ENCODE measurements at regions not wholly inside any gene's neighbourhood (a gene's known extent, or its start where the extent isn't known, plus 50 kb on each side); places are given as distances from the start of the nearest gene placed in this dataset.
"Not testable (repeated sequence)": the region's sequence is repeated elsewhere in the genome, so short reads cannot be mapped to it uniquely, and the experiment has no call there.

GRCh38 chr7:68087401-68087800, 1090.8 kb downstream of the TYW1 start:
- Histone ChIP-seq H3K9me3 (ENCODE audit: insufficient read depth, low read depth, low read length) (peaks cover 11% of the 10 kb centered on the region; the same call in 1 of the 2 replicates), H3K36me3 (ENCODE audit: insufficient read depth, low read length) (no peaks in the 10 kb centered on the region), H3K9ac (ENCODE audit: low read depth, low read length) (no peak overlapping the region), H3K27me3 (ENCODE audit: insufficient read depth, low read length) (no peaks in the 10 kb centered on the region), H3K4me3 (ENCODE audit: low read length) (no peak overlapping the region), H3K4me1 (ENCODE audit: insufficient read depth, low read length) (no peaks in the 10 kb centered on the region), H3K27ac (ENCODE audit: low read depth, low read length) (no peak overlapping the region)
- 95% methylated on average over 5 of the region's 5 CpGs for WGBS

- Histone ChIP-seq H3K4me1 (ENCODE audit: insufficient read depth, low read length) (no peaks in the 10 kb centered on the region), H3K27ac (ENCODE audit: low read depth, low read length) (no peak overlapping the region), H3K4me3 (ENCODE audit: low read length) (no peak overlapping the region), H3K9me3 (ENCODE audit: insufficient read depth, low read depth, low read length) (peaks cover 11% of the 10 kb centered on the region; the same call in 1 of the 2 replicates), H3K36me3 (ENCODE audit: insufficient read depth, low read length) (no peaks in the 10 kb centered on the region), H3K9ac (ENCODE audit: low read depth, low read length) (no peak overlapping the region), H3K27me3 (ENCODE audit: insufficient read depth, low read length) (no peaks in the 10 kb centered on the region)
- WGBS: 100% methylated on average over 1 of the region's 1 CpG
Measured at GRCh38 chr7:68088879-68089278, 1092.2 kb downstream of the TYW1 start.

GRCh38 chr7:68090256-68090655, 1093.6 kb downstream of the TYW1 start:
- not testable (repeated sequence) for H3K27ac ChIP-seq (ENCODE audit: low read depth, low read length); H3K27me3 ChIP-seq (ENCODE audit: insufficient read depth, low read length); H3K9me3 ChIP-seq (ENCODE audit: insufficient read depth, low read depth, low read length); H3K36me3 ChIP-seq (ENCODE audit: insufficient read depth, low read length); H3K4me3 ChIP-seq (ENCODE audit: low read length); H3K9ac ChIP-seq (ENCODE audit: low read depth, low read length); H3K4me1 ChIP-seq (ENCODE audit: insufficient read depth, low read length)
- 95% methylated on average over 19 of the region's 19 CpGs for WGBS

- Histone ChIP-seq H3K36me3 (ENCODE audit: insufficient read depth, low read length) (no peaks in the 10 kb centered on the region), H3K9me3 (ENCODE audit: insufficient read depth, low read depth, low read length) (no peaks in the 10 kb centered on the region), H3K4me3 (ENCODE audit: low read length) (no peak overlapping the region), H3K27ac (ENCODE audit: low read depth, low read length) (no peak overlapping the region), H3K4me1 (ENCODE audit: insufficient read depth, low read length) (no peaks in the 10 kb centered on the region), H3K27me3 (ENCODE audit: insufficient read depth, low read length) (no peaks in the 10 kb centered on the region), H3K9ac (ENCODE audit: low read depth, low read length) (no peak overlapping the region)
- 96% methylated on average over 1 of the region's 1 CpG for WGBS
Measured at GRCh38 chr7:68103319-68103718, 1106.7 kb downstream of the TYW1 start.

GRCh38 chr7:68107261-68107660, 1110.6 kb downstream of the TYW1 start:
- no peak overlapping the region for H3K9ac ChIP-seq (ENCODE audit: low read depth, low read length)
- no peaks in the 10 kb centered on the region for H3K4me1 ChIP-seq (ENCODE audit: insufficient read depth, low read length)
- no peaks in the 10 kb centered on the region for H3K9me3 ChIP-seq (ENCODE audit: insufficient read depth, low read depth, low read length)
- H3K36me3 ChIP-seq (ENCODE audit: insufficient read depth, low read length): no peaks in the 10 kb centered on the region
- H3K27ac ChIP-seq (ENCODE audit: low read depth, low read length): no peak overlapping the region
- no peaks in the 10 kb centered on the region for H3K27me3 ChIP-seq (ENCODE audit: insufficient read depth, low read length)
- whole genome bisulfite sequencing: 94% methylated on average over 11 of the region's 11 CpGs
- H3K4me3 ChIP-seq (ENCODE audit: low read length): no peak overlapping the region

GRCh38 chr7:68107968-68108367, 1111.3 kb downstream of the TYW1 start:
- H3K4me1 ChIP-seq (ENCODE audit: insufficient read depth, low read length): no peaks in the 10 kb centered on the region
- H3K9me3 ChIP-seq (ENCODE audit: insufficient read depth, low read depth, low read length): no peaks in the 10 kb centered on the region
- no peaks in the 10 kb centered on the region for H3K36me3 ChIP-seq (ENCODE audit: insufficient read depth, low read length)
- H3K9ac ChIP-seq (ENCODE audit: low read depth, low read length): no peak overlapping the region
- WGBS: 95% methylated on average over 1 of the region's 2 CpGs
- no peak overlapping the region for H3K27ac ChIP-seq (ENCODE audit: low read depth, low read length)
- no peaks in the 10 kb centered on the region for H3K27me3 ChIP-seq (ENCODE audit: insufficient read depth, low read length)
- H3K4me3 ChIP-seq (ENCODE audit: low read length): no peak overlapping the region

GRCh38 chr7:68109299-68109698, 1112.7 kb downstream of the TYW1 start:
- no peak overlapping the region for H3K4me3 ChIP-seq (ENCODE audit: low read length)
- H3K27ac ChIP-seq (ENCODE audit: low read depth, low read length): no peak overlapping the region
- no peaks in the 10 kb centered on the region for H3K9me3 ChIP-seq (ENCODE audit: insufficient read depth, low read depth, low read length)
- no peaks in the 10 kb centered on the region for H3K27me3 ChIP-seq (ENCODE audit: insufficient read depth, low read length)
- 98% methylated on average over 4 of the region's 6 CpGs for WGBS
- H3K36me3 ChIP-seq (ENCODE audit: insufficient read depth, low read length): no peaks in the 10 kb centered on the region
- H3K4me1 ChIP-seq (ENCODE audit: insufficient read depth, low read length): no peaks in the 10 kb centered on the region
- no peak overlapping the region for H3K9ac ChIP-seq (ENCODE audit: low read depth, low read length)

- Histone ChIP-seq H3K4me3 (ENCODE audit: low read length) (no peak overlapping the region), H3K4me1 (ENCODE audit: insufficient read depth, low read length) (no peaks in the 10 kb centered on the region), H3K27me3 (ENCODE audit: insufficient read depth, low read length) (no peaks in the 10 kb centered on the region), H3K9ac (ENCODE audit: low read depth, low read length) (no peak overlapping the region), H3K36me3 (ENCODE audit: insufficient read depth, low read length) (no peaks in the 10 kb centered on the region), H3K9me3 (ENCODE audit: insufficient read depth, low read depth, low read length) (peaks cover 13% of the 10 kb centered on the region), H3K27ac (ENCODE audit: low read depth, low read length) (no peak overlapping the region)
- 97% methylated on average over 5 of the region's 5 CpGs for WGBS
Measured at GRCh38 chr7:68119411-68119810, 1122.8 kb downstream of the TYW1 start.

GRCh38 chr7:68121056-68121455, 1124.4 kb downstream of the TYW1 start:
- Histone ChIP-seq H3K9me3 (ENCODE audit: insufficient read depth, low read depth, low read length) (peaks cover 13% of the 10 kb centered on the region), H3K36me3 (ENCODE audit: insufficient read depth, low read length) (no peaks in the 10 kb centered on the region), H3K27ac (ENCODE audit: low read depth, low read length) (no peak overlapping the region), H3K4me1 (ENCODE audit: insufficient read depth, low read length) (no peaks in the 10 kb centered on the region), H3K9ac (ENCODE audit: low read depth, low read length) (no peak overlapping the region), H3K4me3 (ENCODE audit: low read length) (no peak overlapping the region), H3K27me3 (ENCODE audit: insufficient read depth, low read length) (no peaks in the 10 kb centered on the region)

- Histone ChIP-seq H3K27me3 (ENCODE audit: insufficient read depth, low read length) (no peaks in the 10 kb centered on the region), H3K4me3 (ENCODE audit: low read length) (no peak overlapping the region), H3K36me3 (ENCODE audit: insufficient read depth, low read length) (no peaks in the 10 kb centered on the region), H3K9me3 (ENCODE audit: insufficient read depth, low read depth, low read length) (peaks cover 13% of the 10 kb centered on the region), H3K27ac (ENCODE audit: low read depth, low read length) (no peak overlapping the region), H3K9ac (ENCODE audit: low read depth, low read length) (no peak overlapping the region), H3K4me1 (ENCODE audit: insufficient read depth, low read length) (no peaks in the 10 kb centered on the region)
- 95% methylated on average over 9 of the region's 9 CpGs for WGBS
Measured at GRCh38 chr7:68121655-68122054, 1125.0 kb downstream of the TYW1 start.

- H3K9ac ChIP-seq (ENCODE audit: low read depth, low read length): no peak overlapping the region
Measured at GRCh38 chr7:68122801-68123200, 1126.2 kb downstream of the TYW1 start.

GRCh38 chr7:68125168-68125567, 1128.5 kb downstream of the TYW1 start:
- H3K4me3 ChIP-seq (ENCODE audit: low read length): no peak overlapping the region
- WGBS: 90% methylated on average over 2 of the region's 2 CpGs
- peaks cover under 1% of the 10 kb centered on the region; the same call in 1 of the 2 replicates for H3K9me3 ChIP-seq (ENCODE audit: insufficient read depth, low read depth, low read length)
- no peaks in the 10 kb centered on the region for H3K27me3 ChIP-seq (ENCODE audit: insufficient read depth, low read length)
- no peaks in the 10 kb centered on the region for H3K36me3 ChIP-seq (ENCODE audit: insufficient read depth, low read length)
- H3K27ac ChIP-seq (ENCODE audit: low read depth, low read length): no peak overlapping the region
- no peaks in the 10 kb centered on the region for H3K4me1 ChIP-seq (ENCODE audit: insufficient read depth, low read length)
- H3K9ac ChIP-seq (ENCODE audit: low read depth, low read length): no peak overlapping the region

More at GRCh38 chr7:68122801-68123200, 1126.2 kb downstream of the TYW1 start:
- Histone ChIP-seq H3K9me3 (ENCODE audit: insufficient read depth, low read depth, low read length) (peaks cover 13% of the 10 kb centered on the region), H3K27ac (ENCODE audit: low read depth, low read length) (no peak overlapping the region), H3K4me1 (ENCODE audit: insufficient read depth, low read length) (no peaks in the 10 kb centered on the region), H3K4me3 (ENCODE audit: low read length) (no peak overlapping the region), H3K27me3 (ENCODE audit: insufficient read depth, low read length) (no peaks in the 10 kb centered on the region), H3K36me3 (ENCODE audit: insufficient read depth, low read length) (no peaks in the 10 kb centered on the region)
- 94% methylated on average over 7 of the region's 8 CpGs for WGBS
